HepG2 (cell line): ENCODE measurements at regions not wholly inside any gene's neighbourhood (a gene's known extent, or its start where the extent isn't known, plus 50 kb on each side); places are given as distances from the start of the nearest gene placed in this dataset.

Experiments
- CREB1 ChIP-seq, 2 experiments: fragments of 450-650 bp in 1 of 2; IDR thresholded peaks; 2 replicates each; pipeline ENCODE4 v1.6.1; 2016 to 2017; ENCODE audit warnings: control low read depth in 1 of 2, mild to moderate bottlenecking in 1 of 2, missing compliant biosample characterization in 1 of 2, missing genetic modification characterization in 1 of 2
- CTCF ChIP-seq: sonication (generic); formaldehyde crosslinking; IDR thresholded peaks from 2 replicates; pipeline ENCODE4 v1.5.0; 2020; ENCODE audit warnings: mild to moderate bottlenecking, missing genetic modification reagents, moderate library complexity
- KDM3A ChIP-seq: IDR thresholded peaks from 2 replicates; pipeline ENCODE4 v1.6.1; 2018; ENCODE audit warnings: low read depth, missing compliant biosample characterization
- NR2F1 ChIP-seq, 2 experiments: fragments of 450-650 bp in 1 of 2; formaldehyde crosslinking in 1 of 2; IDR thresholded peaks; 2 replicates each; pipeline versions ENCODE4 v1.5.0 to v1.6.1; 2016 to 2020; ENCODE audit warnings: mild to moderate bottlenecking in 1 of 2, missing compliant biosample characterization in 1 of 2, missing genetic modification reagents in 1 of 2, moderate library complexity in 1 of 2
- RFX5 ChIP-seq: IDR thresholded peaks from 2 replicates; pipeline ENCODE4 v1.6.1; 2011; ENCODE audit warnings: low read depth, low read length, improper control_type of control experiment
- ZBTB2 ChIP-seq: sonication (generic); formaldehyde crosslinking; IDR thresholded peaks from 2 replicates; pipeline ENCODE4 v1.8.0; 2022; ENCODE audit warnings: low read depth, missing genetic modification reagents
- ZNF18 ChIP-seq: sonication (generic); formaldehyde crosslinking; IDR thresholded peaks from 2 replicates; pipeline ENCODE4 v1.8.0; 2022; ENCODE audit warnings: mild to moderate bottlenecking, missing genetic modification reagents; ENCODE audit not compliant: insufficient replicate concordance
- ZNF431 ChIP-seq: sonication (generic); formaldehyde crosslinking; IDR thresholded peaks from 2 replicates; pipeline ENCODE4 v1.9.0; 2022; ENCODE audit warnings: missing genetic modification reagents, low read depth, mild to moderate bottlenecking, borderline replicate concordance
- TF ChIP-seq, protein P1 (sequence below): sonication (generic); formaldehyde crosslinking; IDR thresholded peaks from 2 replicates; pipeline ENCODE4 v1.5.1; 2020; ENCODE audit warnings: missing genetic modification reagents, mild to moderate bottlenecking, borderline replicate concordance

GRCh38 chr3:109933576-109933975 is 596.2 kb upstream of the DPPA4 start:
- TF ChIP-seq ZNF18 = no peak
- no peak for TF ChIP-seq CTCF
- no peak for TF ChIP-seq ZNF431
- TF ChIP-seq, protein P1, sequence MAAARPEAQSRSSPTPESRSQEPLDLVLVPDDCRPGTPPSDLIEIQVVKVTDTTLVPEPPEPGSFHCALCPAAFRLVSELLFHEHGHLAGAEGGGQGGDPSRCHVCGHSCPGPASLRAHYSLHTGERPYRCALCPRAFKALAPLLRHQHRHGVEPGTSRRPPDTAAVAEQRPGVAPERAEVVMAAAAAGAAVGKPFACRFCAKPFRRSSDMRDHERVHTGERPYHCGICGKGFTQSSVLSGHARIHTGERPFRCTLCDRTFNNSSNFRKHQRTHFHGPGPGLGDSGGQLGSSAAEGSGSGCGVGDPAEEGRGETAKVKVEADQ (CRISPR knock-in tag) = no peak
- no peak for TF ChIP-seq CREB1 (IDR thresholded peaks at IDR 0.05)
- no peak for TF ChIP-seq CREB1 (CRISPR knock-in tag; IDR thresholded peaks at IDR 0.05)
- no peak for TF ChIP-seq KDM3A
- no peak for TF ChIP-seq NR2F1 (CRISPR knock-in tag; IDR thresholded peaks at IDR 0.05)
- no peak for TF ChIP-seq RFX5
- TF ChIP-seq ZBTB2 (CRISPR knock-in tag) = no peak
